ENCODE measurements at regions not wholly inside any gene's neighbourhood (a gene's known extent, or its start where the extent isn't known, plus 50 kb on each side); places are given as distances from the start of the nearest gene placed in this dataset.

GRCh38 chr5:3060283-3060682, 308.8 kb upstream of the IRX2 start:
- SMC1A ChIA-PET (ENCODE audit: uncharacterized antibody, unreplicated experiment) = no interaction called here
- H3K9me3 ChIP-seq (replicated peaks; ENCODE audit: control insufficient read depth, insufficient read depth, low read length) = no peaks in the 10 kb centered on the region; the same call in 2 of the 3 replicates
- H3K79me2 ChIP-seq (ENCODE audit: control insufficient read depth, insufficient read depth, low read length) = no peaks in the 10 kb centered on the region
- no peak overlapping the region for H3K9ac ChIP-seq (ENCODE audit: control insufficient read depth, insufficient read depth, low read length)
- intact Hi-C loops (cut with micrococcal nuclease; ENCODE audit: unreplicated experiment) (no loop called here), in situ Hi-C loops (cut with MboI) (no loop called here)
- H3K4me1 ChIP-seq (ENCODE audit: control insufficient read depth, insufficient read depth, low read length) = no peaks in the 10 kb centered on the region
- no peak overlapping the region for H3K4me3 ChIP-seq
- no peaks in the 10 kb centered on the region for H3K27me3 ChIP-seq (replicated peaks in 1 of 2; ENCODE audit: control insufficient read depth in 2 of 2, insufficient read depth in 2 of 2, low read length in 1 of 2)
- no peak overlapping the region for H2AFZ ChIP-seq (ENCODE audit: control insufficient read depth, low read depth, low read length)
- FAIRE-seq (no peak), DNase-seq (ENCODE audit: low read depth, low spot score) (no peak), ATAC-seq (no peak)
- TF ChIP-seq NFXL1 (IDR thresholded peaks at IDR 0.05; ENCODE audit: borderline replicate concordance) = no peak
- no peak for TF ChIP-seq CBX5 (IDR thresholded peaks at IDR 0.05; ENCODE audit: low read depth)
- no peak for TF ChIP-seq KDM1A (IDR thresholded peaks at IDR 0.05; ENCODE audit: borderline replicate concordance)
- no peak for TF ChIP-seq E2F4 (IDR thresholded peaks at IDR 0.05; ENCODE audit: low read depth, low read length)
- no TSS peak for BruUV-seq (replicated peaks)
- H3K4me2 ChIP-seq (ENCODE audit: control insufficient read depth, insufficient read depth) = no peak overlapping the region
- POLR2A ChIA-PET = no interaction called here
- RAD21 ChIA-PET (ENCODE audit: unreplicated experiment) = no interaction called here
- no peak overlapping the region for H3K27ac ChIP-seq (ENCODE audit: control insufficient read depth, insufficient read depth)
- CTCF ChIA-PET = no interaction called here
- no peaks in the 10 kb centered on the region for H3K36me3 ChIP-seq (ENCODE audit: control insufficient read depth in 2 of 2, insufficient read depth in 2 of 2, low read length in 1 of 2)
- H4K20me1 ChIP-seq (ENCODE audit: control insufficient read depth, insufficient read depth) = no peaks in the 10 kb centered on the region
- 53% methylated on average over 2 of the region's 2 CpGs for whole genome bisulfite sequencing (ENCODE audit: insufficient coverage, insufficient replicate concordance, low lambda C conversion rate, missing lambda C conversion rate)

- intact Hi-C loops (cut with micrococcal nuclease; ENCODE audit: unreplicated experiment) (no loop called here), in situ Hi-C loops (cut with MboI) (no loop called here)
- H3K4me3 ChIP-seq = no peak overlapping the region
- no peaks in the 10 kb centered on the region for H3K27me3 ChIP-seq (replicated peaks in 1 of 2; ENCODE audit: control insufficient read depth in 2 of 2, insufficient read depth in 2 of 2, low read length in 1 of 2)
- ChIA-PET POLR2A (no interaction called here), SMC1A (ENCODE audit: uncharacterized antibody, unreplicated experiment) (no interaction called here), RAD21 (ENCODE audit: unreplicated experiment) (no interaction called here), CTCF (no interaction called here)
- no peak overlapping the region for H3K27ac ChIP-seq (ENCODE audit: control insufficient read depth, insufficient read depth)
- no TSS peak for BruUV-seq (replicated peaks)
- H3K4me2 ChIP-seq (ENCODE audit: control insufficient read depth, insufficient read depth) = no peak overlapping the region
- no peaks in the 10 kb centered on the region for H4K20me1 ChIP-seq (ENCODE audit: control insufficient read depth, insufficient read depth)
- FAIRE-seq (no peak), DNase-seq (ENCODE audit: low read depth, low spot score) (no peak), ATAC-seq (no peak)
- no peaks in the 10 kb centered on the region for H3K79me2 ChIP-seq (ENCODE audit: control insufficient read depth, insufficient read depth, low read length)
- H2AFZ ChIP-seq (ENCODE audit: control insufficient read depth, low read depth, low read length) = no peak overlapping the region
- H3K4me1 ChIP-seq (ENCODE audit: control insufficient read depth, insufficient read depth, low read length) = no peaks in the 10 kb centered on the region
- no peaks in the 10 kb centered on the region; the same call in 2 of the 3 replicates for H3K9me3 ChIP-seq (replicated peaks; ENCODE audit: control insufficient read depth, insufficient read depth, low read length)
- WGBS (ENCODE audit: insufficient coverage, insufficient replicate concordance, low lambda C conversion rate, missing lambda C conversion rate) = 63% methylated on average over 7 of the region's 9 CpGs
- no peak overlapping the region for H3K9ac ChIP-seq (ENCODE audit: control insufficient read depth, insufficient read depth, low read length)
- no peaks in the 10 kb centered on the region for H3K36me3 ChIP-seq (ENCODE audit: control insufficient read depth in 2 of 2, insufficient read depth in 2 of 2, low read length in 1 of 2)
- TF ChIP-seq BHLHE40 (IDR thresholded peaks at IDR 0.05; ENCODE audit: borderline replicate concordance in 1 of 2, low read depth in 2 of 2, low read length in 1 of 2) = no peak
- TF ChIP-seq BMI1 (IDR thresholded peaks at IDR 0.05; ENCODE audit: borderline replicate concordance) = no peak
- no peak for TF ChIP-seq HSF1 (IDR thresholded peaks at IDR 0.05; ENCODE audit: low read depth, low read length)
- TF ChIP-seq ZBTB40 (IDR thresholded peaks at IDR 0.05; ENCODE audit: borderline replicate concordance) = no peak
- TF ChIP-seq USF1 (IDR thresholded peaks at IDR 0.05; ENCODE audit: borderline replicate concordance, extremely low read length, insufficient read depth, low read depth, low read length) = no peak
- no peak for TF ChIP-seq TCF3 (IDR thresholded peaks at IDR 0.05; ENCODE audit: borderline replicate concordance, insufficient read depth, low read depth, low read length)
These were observed 308.0 kb upstream of the IRX2 start for GRCh38 chr5:3059488-3059887.
